Hypothalamus (tissue), 51 donors: ENCODE measurements at regions not wholly inside any gene's neighbourhood (a gene's known extent, or its start where the extent isn't known, plus 50 kb on each side); places are given as distances from the start of the nearest gene placed in this dataset.

Experiments
- DNase-seq, 51 donors: peaks; one replicate each; lab custom pipeline; 2025; lab: John Stamatoyannopoulos, UW

DNA sequence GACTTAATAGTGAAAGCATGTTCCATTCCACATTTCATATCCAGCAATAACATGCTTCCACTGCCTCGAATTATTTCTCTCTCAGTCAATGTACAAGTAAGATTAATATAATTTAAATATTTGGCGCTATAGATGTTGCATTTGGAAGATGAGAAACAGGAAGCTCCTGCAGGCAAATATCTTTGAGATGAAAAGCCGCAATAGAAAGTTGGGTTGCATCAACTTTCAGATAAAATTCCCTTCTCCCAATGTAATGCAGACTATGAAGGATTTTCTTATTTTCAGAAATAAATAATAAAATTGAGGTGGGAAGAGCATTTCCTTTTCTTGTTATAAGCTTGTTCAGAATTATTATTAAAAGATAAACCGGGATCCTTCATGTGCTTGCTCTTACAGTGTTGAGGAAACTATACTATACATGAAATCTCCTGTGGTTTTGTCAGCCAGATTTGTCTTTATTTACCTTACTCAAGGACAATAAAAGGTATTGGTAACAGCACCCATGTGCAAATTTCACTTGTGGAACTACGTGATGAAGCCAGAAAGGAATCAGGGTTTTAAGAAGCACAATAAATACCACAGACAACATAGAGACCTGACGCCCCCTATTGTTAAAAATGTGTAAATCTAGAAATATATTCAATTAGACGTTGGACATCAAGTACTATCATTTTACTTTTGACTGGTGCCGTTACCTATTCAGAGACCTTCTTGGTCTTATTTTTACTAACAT lies 307.0 kb downstream of the ARPP21 start:
- peak in 2 of 51 donors; percentile 47 to 62 for DNase-seq

DNA sequence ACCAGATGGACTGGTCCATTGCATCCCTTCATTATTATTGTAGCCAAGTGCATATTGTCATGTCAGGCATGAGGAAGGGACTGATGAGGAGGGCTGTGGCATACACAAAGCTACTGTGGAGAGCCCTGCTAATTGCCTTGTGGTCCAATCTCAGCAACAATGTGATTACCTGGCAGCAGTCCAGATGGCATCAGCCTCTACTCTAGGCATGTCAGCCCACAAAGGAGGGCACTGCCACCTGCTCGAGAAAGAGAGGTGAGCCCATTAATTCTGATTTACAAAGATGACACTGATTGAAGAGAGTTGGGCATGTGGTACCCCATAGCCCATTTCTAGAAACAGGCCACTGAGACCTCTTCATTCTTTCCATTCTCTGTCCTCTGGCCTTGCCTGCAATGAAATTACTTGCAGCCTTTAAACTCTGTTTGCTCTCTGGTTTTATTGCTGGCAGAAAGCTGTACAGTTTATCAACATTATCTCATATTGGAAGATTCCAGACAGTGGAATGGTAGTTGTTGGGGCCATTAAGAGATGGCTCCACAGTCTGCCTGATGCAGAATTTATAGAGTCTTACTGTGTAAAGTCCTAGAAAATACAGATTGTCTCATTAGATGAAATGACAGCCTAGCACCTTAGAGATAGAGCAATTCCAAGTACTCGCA lies 307.7 kb downstream of the ARPP21 start:
- DNase-seq, result peak in 2 of 51 donors; percentile 1 to 47

DNA sequence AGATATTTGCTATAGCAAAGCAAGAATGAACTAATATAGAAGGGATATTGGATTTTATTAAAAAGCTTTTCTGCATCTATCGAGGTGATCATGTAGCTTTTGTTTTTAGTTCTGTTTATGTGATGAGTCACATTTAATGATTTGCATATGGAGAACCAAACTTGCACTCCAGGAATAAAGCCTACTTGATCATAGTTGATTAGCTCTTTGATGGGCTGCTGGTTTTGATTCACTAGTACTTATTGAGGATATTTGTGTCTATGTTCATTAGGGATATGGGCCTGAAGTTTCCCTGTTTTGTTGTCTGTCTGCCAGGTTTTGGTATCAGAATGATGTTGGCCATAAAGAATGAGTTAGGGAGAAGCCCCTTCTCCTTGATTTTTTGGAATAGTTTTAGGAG lies 310.7 kb downstream of the ARPP21 start:
- DNase-seq, result no peak

DNA sequence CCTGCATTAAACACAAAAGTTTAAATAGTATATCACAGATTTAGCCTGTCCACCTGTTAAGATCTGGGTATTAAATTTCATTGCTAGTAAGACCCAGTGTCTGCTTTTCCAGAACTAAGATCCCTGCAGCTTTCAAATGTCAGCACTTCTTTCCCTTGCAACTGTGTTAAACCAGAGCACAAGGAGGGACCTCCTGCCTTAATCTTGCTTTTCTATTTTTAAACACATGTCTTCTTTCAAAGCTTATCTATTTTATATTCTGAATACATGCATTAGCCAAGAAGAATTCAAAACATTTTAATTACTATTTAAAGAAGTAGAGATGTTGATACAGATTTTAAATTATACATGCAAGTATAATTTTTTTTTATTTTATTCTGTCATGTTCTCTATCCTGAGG lies 315.1 kb downstream of the ARPP21 start:
- no peak for DNase-seq

GRCh38 chr3:35965908-35966307 lies 326.6 kb downstream of the ARPP21 start:
- DNase-seq, result peak in 1 of 51 donors; percentile 57

- DNase-seq, result no peak
These were observed 327.5 kb downstream of the ARPP21 start for GRCh38 chr3:35966629-35967464.

- no peak for DNase-seq
These were observed 328.8 kb downstream of the ARPP21 start for GRCh38 chr3:35968043-35968622.

DNA sequence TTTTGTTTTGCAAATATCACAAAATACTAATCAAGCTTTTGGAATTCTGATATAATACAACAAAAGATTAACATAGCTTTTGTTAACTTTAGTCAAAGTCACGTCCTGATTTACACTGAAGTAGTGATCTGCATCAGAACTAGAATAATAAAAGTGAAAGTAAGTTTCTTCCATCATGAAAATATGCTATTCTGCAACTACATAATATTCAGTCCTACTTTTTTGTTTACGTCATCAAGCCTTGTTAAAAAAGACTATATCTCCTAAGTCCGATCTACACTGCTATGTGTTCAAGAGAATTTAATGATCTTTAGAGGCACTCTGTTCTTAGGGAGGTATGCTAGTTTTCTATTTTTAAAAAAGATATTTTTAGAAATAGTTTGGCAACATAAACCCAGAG lies 330.1 kb downstream of the ARPP21 start:
- no peak for DNase-seq

DNA sequence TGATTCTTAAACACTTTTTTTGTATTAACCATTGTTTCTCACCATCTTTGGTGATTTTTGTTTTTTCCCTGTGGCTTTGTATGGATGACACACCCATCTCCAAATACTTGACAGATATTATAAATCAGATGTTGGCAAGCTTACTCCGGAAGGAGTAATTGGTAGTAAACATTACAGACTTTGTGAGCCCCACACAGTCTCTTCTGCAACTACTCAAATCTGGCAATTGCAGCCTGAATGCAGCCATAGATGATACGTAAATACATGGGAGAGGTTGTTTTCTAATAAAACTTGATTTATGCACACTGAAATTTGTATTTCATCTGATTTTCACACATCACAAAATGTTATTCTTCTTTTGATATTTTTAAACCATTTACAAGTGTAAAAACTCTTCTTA lies 331.5 kb downstream of the ARPP21 start:
- DNase-seq, result no peak

- no peak for DNase-seq
These were observed 332.4 kb downstream of the ARPP21 start for GRCh38 chr3:35971686-35972085.

DNA sequence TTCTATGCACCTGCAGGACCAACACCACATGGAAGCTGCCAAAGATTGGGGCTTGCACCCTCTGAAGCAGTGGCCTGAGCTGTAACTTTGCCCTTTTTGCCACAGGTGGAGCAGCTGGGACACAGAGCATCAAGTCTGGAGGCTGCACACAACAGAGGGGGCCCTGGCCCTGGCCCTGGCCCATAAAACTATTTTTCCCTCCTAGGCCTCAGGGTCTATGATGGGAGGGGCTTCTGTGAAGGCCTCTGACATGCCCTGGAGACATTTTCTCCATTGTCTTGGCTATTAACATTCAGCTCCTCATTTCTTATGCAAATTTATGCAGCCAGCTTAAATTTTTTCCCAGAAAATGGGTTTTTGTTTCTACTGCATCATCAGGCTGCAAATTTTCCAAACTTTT lies 335.5 kb downstream of the ARPP21 start:
- DNase-seq, result no peak

- no peak for DNase-seq
These were observed 346.8 kb downstream of the ARPP21 start for GRCh38 chr3:35986161-35986560.

DNA sequence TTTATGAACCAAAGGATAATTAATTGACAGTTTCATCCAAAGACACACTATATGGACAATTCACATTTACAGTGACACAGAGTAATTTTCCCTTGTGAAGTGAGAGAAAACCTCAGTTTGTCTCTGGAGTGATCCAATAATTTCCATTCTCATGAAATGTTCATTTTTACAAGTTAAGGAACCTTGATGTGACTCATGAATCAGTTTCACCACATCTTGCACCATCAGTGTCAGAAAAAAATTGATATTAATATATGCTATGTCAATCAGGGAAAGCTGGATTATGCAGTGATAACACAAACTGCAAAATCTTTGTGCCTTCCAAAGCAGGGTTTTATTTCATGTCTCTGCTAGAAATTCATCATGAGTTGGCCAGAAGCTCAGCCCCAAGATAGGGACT lies 348.1 kb downstream of the ARPP21 start:
- DNase-seq, result no peak

DNA sequence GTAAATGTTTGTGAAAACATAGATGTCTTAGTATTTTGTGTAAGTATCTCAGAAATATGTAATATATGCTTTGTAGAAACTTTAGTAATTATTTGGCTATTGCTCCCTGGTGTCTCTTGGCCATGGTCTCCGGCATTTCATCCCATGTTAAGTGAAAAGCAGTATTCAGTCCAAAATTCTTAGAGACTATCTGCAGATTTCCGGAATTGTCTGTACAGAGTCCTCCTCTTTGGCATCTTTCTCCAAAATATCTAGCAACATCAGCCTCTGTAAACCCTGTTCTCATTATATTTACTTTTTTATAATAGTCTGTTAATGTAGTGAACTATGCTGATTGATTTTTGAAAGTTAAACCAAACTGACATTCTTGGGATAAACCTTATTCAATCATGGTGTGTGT lies 352.7 kb downstream of the ARPP21 start:
- no peak for DNase-seq

DNA sequence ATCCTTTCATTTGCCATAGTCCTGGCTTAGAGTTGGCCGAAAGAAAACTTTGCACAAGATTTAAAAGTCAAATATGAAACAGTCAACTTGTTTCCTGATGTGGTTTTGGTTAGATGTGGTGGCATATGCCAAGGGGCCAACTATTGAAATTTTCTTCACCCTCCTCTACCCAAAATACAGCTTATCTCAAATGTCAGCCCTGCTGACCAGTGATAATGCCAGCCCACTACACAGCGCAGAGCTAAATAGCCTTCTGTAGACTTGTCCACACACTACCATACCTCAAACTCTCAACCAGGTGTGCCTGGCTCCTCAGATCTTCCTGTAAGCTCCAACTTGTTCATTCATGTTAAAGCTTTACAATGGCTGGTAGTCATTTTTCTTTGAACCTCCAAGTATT lies 368.5 kb upstream of the STAC start:
- no peak for DNase-seq

DNA sequence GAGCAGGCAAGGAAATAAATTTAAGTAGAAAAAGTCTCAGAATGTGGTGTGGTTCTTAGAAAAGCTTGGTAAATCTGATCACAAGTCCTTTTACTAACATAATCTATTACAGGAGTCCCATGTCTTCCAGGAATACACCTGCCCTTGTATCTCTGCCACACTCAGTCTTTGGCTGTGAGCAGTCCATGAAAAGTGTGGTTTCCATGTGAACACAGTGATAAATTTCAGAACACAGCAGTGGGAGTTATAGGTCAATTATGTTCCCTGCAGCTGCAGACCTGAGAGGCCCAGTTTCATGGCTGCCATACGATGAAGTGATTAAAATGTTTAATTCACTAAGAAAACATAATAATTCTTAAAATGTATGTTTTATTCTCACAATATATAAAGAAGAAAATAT lies 366.9 kb upstream of the STAC start:
- no peak for DNase-seq

- no peak for DNase-seq
These were observed 355.1 kb upstream of the STAC start for GRCh38 chr3:36025232-36025631.

- no peak for DNase-seq
These were observed 347.9 kb upstream of the STAC start for GRCh38 chr3:36032180-36033047.

GRCh38 chr3:36058404-36059030 lies 321.8 kb upstream of the STAC start:
- DNase-seq, result no peak

GRCh38 chr3:36060950-36061349 lies 319.4 kb upstream of the STAC start:
- DNase-seq, result no peak
